NT2/D1 (cell line): ENCODE measurements at regions not wholly inside any gene's neighbourhood (a gene's known extent, or its start where the extent isn't known, plus 50 kb on each side); places are given as distances from the start of the nearest gene placed in this dataset.

Experiments used
- YY1 ChIP-seq: IDR thresholded peaks from 2 replicates; pipeline ENCODE4 v1.6.1; 2011; ENCODE audit not compliant: insufficient read length, insufficient read depth
- ZNF274 ChIP-seq: IDR thresholded peaks from 2 replicates; pipeline ENCODE4 v1.6.1; 2011; ENCODE audit warnings: mild to moderate bottlenecking, low read depth, low read length

DNA sequence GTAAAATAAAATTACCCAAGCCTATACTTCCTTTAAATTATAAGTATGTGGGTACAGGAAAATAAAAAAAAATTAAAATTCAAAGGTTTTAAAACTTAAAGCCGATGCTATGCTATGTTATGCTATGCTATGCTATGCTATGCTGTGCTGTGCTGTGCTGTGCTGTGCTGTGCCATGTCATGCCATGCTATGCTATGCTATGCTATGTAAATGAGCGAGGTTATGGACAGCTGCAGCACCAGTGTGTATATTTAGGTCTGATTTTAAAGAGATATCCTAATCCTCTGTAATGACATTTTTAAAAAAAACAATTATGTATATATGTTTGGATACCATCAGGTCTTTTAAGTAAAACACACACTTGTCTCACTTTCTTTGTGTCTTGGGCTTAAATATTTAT is 1822.0 kb upstream of the SEL1L start:
- TF ChIP-seq ZNF274 (no peak), YY1 (no peak)
